Upper lobe of left lung (tissue), 6 donors: ENCODE measurements at regions not wholly inside any gene's neighbourhood (a gene's known extent, or its start where the extent isn't known, plus 50 kb on each side); places are given as distances from the start of the nearest gene placed in this dataset.
A peak's percentile ranks its signal among the peaks of the same experiment; 100 is the strongest.

Experiments used
- ATAC-seq, 2 donors: fragments of 200-7000 bp; cut with Tn5 transposase; one replicate each; pipeline ENCODE4 v1.9.1; 2022; ENCODE audit warnings: mild to moderate bottlenecking in 2 of 2, moderate library complexity in 2 of 2; ENCODE audit not compliant: low FRiP score in 2 of 2
- DNase-seq, 2 donors: peaks; one replicate each; pipeline ENCODE4 v3.0.0-alpha.2; 2019 to 2020
- H3K27ac ChIP-seq, 4 donors: fragments of 200-600 bp; sonication (generic); one replicate each; pipeline ENCODE4 v1.5.1; 2016 to 2019
- H3K27me3 ChIP-seq, 4 donors: fragments of 200-600 bp; sonication (generic); one replicate each; pipeline ENCODE4 v1.5.1; 2017 to 2019
- H3K36me3 ChIP-seq, 4 donors: fragments of 200-600 bp; sonication (generic); one replicate each; pipeline ENCODE4 v1.5.1; 2016 to 2019
- H3K4me1 ChIP-seq, 4 donors: fragments of 200-600 bp; sonication (generic); one replicate each; pipeline ENCODE4 v1.5.1; 2018 to 2019
- H3K4me3 ChIP-seq, 4 donors: fragments of 200-600 bp; sonication (generic); one replicate each; pipeline ENCODE4 v1.5.1; 2017 to 2019; ENCODE audit warnings: mild to moderate bottlenecking in 2 of 4, moderate library complexity in 1 of 4
- H3K9me3 ChIP-seq, 4 donors: fragments of 200-600 bp; sonication (generic); one replicate each; pipeline ENCODE4 v1.5.1; 2018 to 2019
- CTCF ChIP-seq, 6 experiments: fragments of 450-650 bp in 4 of 6; fragments of 200-600 bp in 2 of 6; sonication (generic) in 2 of 6; IDR thresholded peaks; one replicate each; pipeline ENCODE4 v1.5.1; 2016 to 2019; ENCODE audit warnings: antibody characterized with exemption in 6 of 6
- EP300 ChIP-seq, 4 donors: sonication (generic); formaldehyde crosslinking; IDR thresholded peaks; one replicate each; pipeline ENCODE4 v1.5.1; 2017; ENCODE audit warnings: antibody characterized with exemption in 4 of 4, control low read depth in 2 of 4
- POLR2A ChIP-seq, 4 donors: fragments of 450-650 bp; IDR thresholded peaks; one replicate each; pipeline ENCODE4 v1.5.1; 2016 to 2017; ENCODE audit warnings: antibody characterized with exemption in 4 of 4, mild to moderate bottlenecking in 2 of 4
- POLR2AphosphoS5 ChIP-seq, 2 donors: sonication (generic); formaldehyde crosslinking; IDR thresholded peaks; one replicate each; pipeline ENCODE4 v1.5.1; 2017; ENCODE audit warnings: antibody characterized with exemption in 2 of 2
- WGBS, 2 donors: methylation state at CpG; one replicate each; pipeline ENCODE4 v1.1.5; 2017 to 2018; 5-methylcytosine and 5-hydroxymethylcytosine counted together
- donor health status: DM: no; HTN: no; CAD: no; lungs with moderate emphysema.
- donor health status: DM: no; HTN: yes; CAD: no; lungs with severe emphysema.

- TF ChIP-seq POLR2AphosphoS5 (IDR thresholded peaks at IDR 0.05) = no peak
- TF ChIP-seq POLR2A (IDR thresholded peaks at IDR 0.05) = no peak
- no peak for TF ChIP-seq EP300 (IDR thresholded peaks at IDR 0.05)
- TF ChIP-seq CTCF (IDR thresholded peaks at IDR 0.05) = no peak
- no peaks in the 10 kb centered on the region for H3K4me1 ChIP-seq
- H3K9me3 ChIP-seq = no peaks in the 10 kb centered on the region
- no peak for DNase-seq
- no peak overlapping the region for H3K4me3 ChIP-seq
- WGBS, 2 donors = 93 to 94% methylated on average over 2 of the region's 2 CpGs
- no peaks in the 10 kb centered on the region for H3K27me3 ChIP-seq
- no peak for ATAC-seq
- no peaks in the 10 kb centered on the region for H3K36me3 ChIP-seq
- H3K27ac ChIP-seq = no peak overlapping the region
Measured at GRCh38 chr6:147103007-147103406, 101.2 kb upstream of the STXBP5 start.

GRCh38 chr6:147103694-147104093 is 100.5 kb upstream of the STXBP5 start:
- Histone ChIP-seq H3K27ac (no peak overlapping the region), H3K9me3 (no peaks in the 10 kb centered on the region), H3K36me3 (no peaks in the 10 kb centered on the region), H3K4me3 (no peak overlapping the region), H3K4me1 (no peaks in the 10 kb centered on the region), H3K27me3 (no peaks in the 10 kb centered on the region)
- DNase-seq (no peak), ATAC-seq (no peak)
- TF ChIP-seq CTCF (IDR thresholded peaks at IDR 0.05) = no peak
- no peak for TF ChIP-seq POLR2A (IDR thresholded peaks at IDR 0.05)
- TF ChIP-seq EP300 (IDR thresholded peaks at IDR 0.05) = no peak
- no peak for TF ChIP-seq POLR2AphosphoS5 (IDR thresholded peaks at IDR 0.05)

- Histone ChIP-seq H3K27ac (no peak overlapping the region), H3K9me3 (no peaks in the 10 kb centered on the region), H3K4me1 (no peaks in the 10 kb centered on the region), H3K36me3 (no peaks in the 10 kb centered on the region), H3K4me3 (no peak overlapping the region), H3K27me3 (no peaks in the 10 kb centered on the region)
- DNase-seq (no peak), ATAC-seq (no peak)
- TF ChIP-seq POLR2A (IDR thresholded peaks at IDR 0.05) (no peak), CTCF (IDR thresholded peaks at IDR 0.05) (no peak), POLR2AphosphoS5 (IDR thresholded peaks at IDR 0.05) (no peak), EP300 (IDR thresholded peaks at IDR 0.05) (no peak)
- 87 to 95% methylated on average over 5 of the region's 5 CpGs for WGBS, 2 donors
Measured at GRCh38 chr6:147105786-147106185, 98.4 kb upstream of the STXBP5 start.

DNA sequence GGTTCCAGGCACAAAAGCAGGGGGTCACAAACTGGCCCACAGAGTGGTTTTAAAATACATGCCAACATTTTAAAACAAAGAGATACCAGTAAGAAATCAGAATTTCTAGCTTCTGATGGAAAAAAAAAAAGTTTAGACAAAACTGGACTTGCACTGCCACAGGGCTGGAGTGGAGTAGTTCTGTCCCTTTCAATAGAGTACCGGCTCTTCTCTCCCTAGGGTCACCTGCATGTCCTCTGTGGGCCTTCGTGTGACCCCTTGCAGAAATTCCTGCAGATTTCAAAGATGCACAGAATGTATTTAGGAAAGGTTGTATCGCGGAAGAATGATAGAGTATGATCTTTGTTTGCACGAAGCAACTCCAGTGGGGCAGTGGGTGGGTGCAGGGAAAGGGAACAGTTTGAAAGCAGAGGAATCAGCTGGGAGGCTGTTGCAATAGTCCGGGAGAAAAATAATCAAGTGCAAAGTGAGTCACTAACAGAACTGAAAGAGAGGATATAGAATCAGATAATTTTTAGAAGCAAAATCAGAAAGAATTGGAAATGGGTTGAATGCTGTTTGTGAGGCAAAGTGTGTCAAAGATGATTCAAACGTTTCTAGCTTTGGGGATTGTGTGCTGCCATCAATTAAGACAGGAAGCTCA is 97.3 kb upstream of the STXBP5 start:
- Histone ChIP-seq H3K4me3 (no peak overlapping the region), H3K36me3 (no peaks in the 10 kb centered on the region), H3K4me1 (no peaks in the 10 kb centered on the region), H3K27ac (no peak overlapping the region), H3K27me3 (no peaks in the 10 kb centered on the region), H3K9me3 (no peaks in the 10 kb centered on the region)
- 53 to 58% methylated on average over 7 of the region's 7 CpGs for WGBS, 2 donors
- peak in 1 of 2 donors; percentile 31 for DNase-seq
- TF ChIP-seq POLR2AphosphoS5 (IDR thresholded peaks at IDR 0.05) (no peak), POLR2A (IDR thresholded peaks at IDR 0.05) (no peak), EP300 (IDR thresholded peaks at IDR 0.05) (no peak), CTCF (IDR thresholded peaks at IDR 0.05) (no peak)
- ATAC-seq = peak in 1 of 2 donors; percentile 38

- Histone ChIP-seq H3K36me3 (no peaks in the 10 kb centered on the region), H3K27me3 (no peaks in the 10 kb centered on the region), H3K4me1 (no peaks in the 10 kb centered on the region), H3K4me3 (no peak overlapping the region), H3K9me3 (no peaks in the 10 kb centered on the region), H3K27ac (no peak overlapping the region)
- DNase-seq (no peak), ATAC-seq (no peak)
- TF ChIP-seq EP300 (IDR thresholded peaks at IDR 0.05) = no peak
- TF ChIP-seq POLR2AphosphoS5 (IDR thresholded peaks at IDR 0.05) = no peak
- TF ChIP-seq POLR2A (IDR thresholded peaks at IDR 0.05) = no peak
- 56% methylated on average over 2 of the region's 2 CpGs for WGBS, 2 donors
Measured at GRCh38 chr6:147108259-147108910, 95.8 kb upstream of the STXBP5 start.
